Stimulated activated CD4-positive, alpha-beta T cell treated with anti-CD3 and anti-CD28 coated beads, Interleukin-12 subunit alpha, Interleukin-12 subunit beta, amount 100 ng/mL, for 24 hours (primary cell): ENCODE measurements at regions not wholly inside any gene's neighbourhood (a gene's known extent, or its start where the extent isn't known, plus 50 kb on each side); places are given as distances from the start of the nearest gene placed in this dataset.
A peak's percentile ranks its signal among the peaks of the same experiment; 100 is the strongest.

Experiments
- DNase-seq, 2 experiments: peaks; one replicate each; pipeline ENCODE4 v3.0.0-alpha.2; 2020; ENCODE audit warnings: low read depth in 2 of 2

DNA sequence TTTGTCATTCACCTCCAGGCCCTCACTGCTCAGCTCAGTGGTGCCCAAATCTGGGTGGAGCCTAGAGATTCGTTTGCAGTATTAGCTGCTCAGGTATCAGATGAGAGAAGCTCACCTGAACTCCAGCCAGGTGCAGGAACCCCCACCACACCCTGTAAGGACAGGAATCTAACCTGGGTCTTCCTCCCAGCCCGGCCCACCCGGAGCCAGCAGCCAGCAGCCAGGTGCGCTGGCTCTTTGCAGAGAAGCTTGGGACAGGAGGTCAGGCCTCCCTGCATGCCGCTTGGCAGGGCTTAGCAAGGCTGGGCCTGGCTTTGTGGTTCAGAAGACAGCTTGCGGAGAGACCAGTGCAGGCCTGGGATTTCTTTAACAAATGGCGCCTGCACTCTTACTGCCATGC lies 125.6 kb upstream of the MYL2 start:
- DNase-seq: no peak

DNA sequence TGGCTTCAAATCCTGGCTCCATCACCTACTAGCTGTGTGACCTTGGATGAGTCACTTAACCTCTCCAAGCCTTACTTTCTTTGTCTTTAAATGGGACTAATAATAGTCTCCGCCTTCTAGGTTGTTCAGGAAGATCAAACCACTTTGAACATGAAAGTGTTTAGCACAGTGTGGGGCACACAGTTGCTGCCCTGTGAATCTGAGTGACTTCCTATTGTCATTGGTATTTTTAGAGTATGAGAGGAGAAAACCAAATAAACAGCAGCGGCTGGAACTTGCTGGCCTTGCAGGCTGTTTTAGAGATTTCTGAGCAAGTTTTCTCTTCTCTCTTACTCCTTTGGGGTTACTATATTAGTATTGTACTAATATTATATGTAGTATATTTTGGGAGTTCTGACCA lies 120.7 kb upstream of the MYL2 start:
- DNase-seq: no peak

DNA sequence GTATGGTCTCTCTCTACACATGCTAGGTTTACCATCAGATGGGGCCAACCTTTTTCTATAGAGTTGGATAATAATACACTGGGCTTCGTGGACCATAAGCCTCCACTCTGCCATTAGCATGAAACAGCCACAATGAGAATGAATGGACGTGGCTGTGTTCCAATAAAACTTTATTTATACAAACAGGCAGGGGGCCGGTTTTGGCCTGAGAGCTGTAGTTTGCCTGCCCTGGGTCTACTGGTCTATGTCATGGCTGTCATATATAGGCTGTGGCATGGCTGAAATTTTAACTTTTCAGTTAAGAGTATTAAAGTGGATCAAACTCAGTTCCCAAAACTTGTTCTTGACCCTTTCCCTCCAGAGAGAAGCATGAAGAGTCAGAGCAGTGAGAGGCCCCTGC lies 120.3 kb upstream of the MYL2 start:
- no peak for DNase-seq

DNA sequence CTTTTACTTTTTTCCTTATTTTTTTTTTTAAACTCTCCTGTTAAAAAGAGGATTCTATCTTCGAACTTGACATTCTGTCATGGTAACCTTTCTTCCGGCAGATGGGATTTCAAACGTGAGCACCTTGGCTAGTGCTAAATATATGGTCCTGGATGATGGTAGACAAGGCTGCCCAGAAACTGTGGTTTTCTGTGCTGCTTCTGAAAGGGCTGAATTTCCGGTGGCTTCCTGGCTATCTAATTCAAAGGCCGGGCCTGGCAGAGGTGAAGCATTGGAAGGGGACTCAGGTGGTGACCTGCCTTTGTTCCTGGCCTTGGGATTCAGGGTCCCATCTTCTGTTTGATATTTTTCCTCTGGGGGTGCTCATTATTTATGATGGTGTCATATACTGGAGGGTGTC lies 118.6 kb upstream of the MYL2 start:
- DNase-seq: no peak

DNA sequence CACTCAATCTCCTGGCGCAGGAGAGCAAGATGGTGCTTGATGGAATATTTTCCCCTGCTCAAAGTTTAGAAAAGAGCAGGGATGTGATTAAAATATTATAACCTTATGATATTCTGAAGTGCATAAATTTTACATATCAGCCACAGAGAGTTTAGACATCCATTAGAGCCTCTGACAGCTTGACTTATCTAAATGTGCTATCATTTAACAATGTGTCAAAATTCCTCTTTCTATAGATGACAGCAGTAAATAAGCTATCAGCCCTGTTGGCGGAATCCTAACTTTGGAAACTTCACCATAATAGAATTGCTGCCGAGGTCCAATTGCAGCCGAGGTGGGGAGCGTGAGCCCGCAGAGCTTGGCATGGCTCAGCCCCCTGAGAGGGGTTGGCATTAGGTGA lies 117.7 kb upstream of the MYL2 start:
- DNase-seq: no peak

DNA sequence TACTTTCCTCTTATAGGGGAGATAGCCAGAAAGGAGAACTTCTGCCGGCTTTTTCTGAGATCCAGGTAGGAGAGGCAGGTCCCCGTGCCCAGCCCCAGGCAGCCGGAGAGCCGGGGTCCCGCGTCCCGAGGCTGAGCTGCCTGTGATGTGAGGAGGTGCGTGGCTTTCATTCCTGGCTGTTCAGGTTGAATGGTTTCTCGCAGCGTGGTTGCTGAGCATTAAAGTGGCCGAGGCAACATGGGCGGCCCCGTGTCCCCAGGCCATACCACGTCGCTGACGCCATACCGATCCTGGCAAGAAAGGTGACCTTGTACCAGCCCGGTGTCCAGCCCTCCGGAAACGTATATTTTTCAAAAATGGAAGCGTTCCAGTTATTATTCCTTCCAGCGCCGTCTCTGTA lies 116.7 kb upstream of the MYL2 start:
- no peak for DNase-seq

DNA sequence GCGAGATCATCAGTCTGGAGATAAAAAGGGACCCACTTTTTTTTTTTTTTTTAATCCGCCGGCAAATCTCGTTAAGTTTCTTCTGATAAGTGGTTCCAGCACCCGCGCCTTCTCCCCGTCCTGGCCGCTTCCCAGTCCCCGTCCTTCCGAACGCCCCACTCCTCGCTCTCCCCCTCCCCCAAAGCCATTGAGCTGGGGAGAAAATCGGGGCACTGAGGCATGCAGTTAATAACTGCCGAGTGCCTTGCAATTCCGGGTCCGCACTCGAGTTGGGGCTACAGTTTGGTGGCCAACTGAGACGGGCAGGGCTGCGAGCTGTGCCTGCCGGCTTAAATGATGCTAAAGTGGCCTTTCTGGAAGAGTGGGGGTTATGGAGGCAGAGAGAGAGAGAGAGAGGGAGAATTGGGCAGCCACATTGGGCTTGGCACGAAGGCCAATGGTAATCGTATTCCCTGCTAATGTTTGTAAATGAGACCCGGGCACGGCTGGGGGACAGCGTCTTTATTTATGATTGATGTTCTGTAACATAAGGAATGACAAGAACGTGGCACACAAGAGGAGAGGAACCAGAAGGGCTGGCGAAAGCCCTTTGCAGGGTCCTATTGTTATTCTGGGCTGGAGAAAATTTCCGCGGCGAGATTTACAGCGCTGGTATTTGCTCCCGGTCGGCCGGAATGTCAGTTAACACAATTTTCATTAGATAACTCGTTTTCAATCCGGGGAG lies 115.4 kb upstream of the MYL2 start:
- DNase-seq: no peak

DNA sequence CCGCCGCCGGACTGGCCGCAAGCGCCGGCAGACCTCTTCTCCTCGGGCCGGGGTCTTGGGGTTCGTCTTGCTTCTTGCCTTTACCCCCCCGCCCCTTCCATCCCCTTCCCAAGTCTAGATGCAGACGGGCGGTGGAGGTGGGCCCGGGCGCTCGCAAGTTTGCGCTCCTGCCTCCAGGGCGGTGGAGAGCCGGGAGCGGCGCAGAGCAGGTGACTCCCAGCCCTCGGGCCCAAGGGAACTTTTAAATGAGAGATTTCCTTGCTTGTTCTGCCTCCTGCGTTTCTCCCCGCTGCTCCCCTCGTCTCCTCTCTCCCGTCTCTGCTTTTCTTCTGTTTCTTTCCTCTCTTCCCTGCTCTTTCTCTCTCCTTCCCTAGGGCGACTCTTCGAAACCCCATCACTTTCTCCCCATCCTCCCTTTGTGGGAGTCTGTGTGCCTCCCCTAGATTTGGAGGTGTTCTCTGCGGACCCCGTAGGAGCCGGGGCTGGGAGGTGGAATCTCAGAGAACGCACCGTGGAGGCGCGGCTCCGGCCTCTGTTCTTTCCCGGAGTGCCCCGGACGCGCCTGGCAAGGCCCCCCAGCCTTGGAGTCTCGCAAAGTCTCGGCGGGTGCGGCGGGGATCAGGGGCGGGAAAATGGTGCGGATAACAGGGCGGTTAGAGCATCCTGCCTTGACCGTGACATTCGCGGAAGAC lies 114.7 kb upstream of the MYL2 start:
- no peak for DNase-seq

DNA sequence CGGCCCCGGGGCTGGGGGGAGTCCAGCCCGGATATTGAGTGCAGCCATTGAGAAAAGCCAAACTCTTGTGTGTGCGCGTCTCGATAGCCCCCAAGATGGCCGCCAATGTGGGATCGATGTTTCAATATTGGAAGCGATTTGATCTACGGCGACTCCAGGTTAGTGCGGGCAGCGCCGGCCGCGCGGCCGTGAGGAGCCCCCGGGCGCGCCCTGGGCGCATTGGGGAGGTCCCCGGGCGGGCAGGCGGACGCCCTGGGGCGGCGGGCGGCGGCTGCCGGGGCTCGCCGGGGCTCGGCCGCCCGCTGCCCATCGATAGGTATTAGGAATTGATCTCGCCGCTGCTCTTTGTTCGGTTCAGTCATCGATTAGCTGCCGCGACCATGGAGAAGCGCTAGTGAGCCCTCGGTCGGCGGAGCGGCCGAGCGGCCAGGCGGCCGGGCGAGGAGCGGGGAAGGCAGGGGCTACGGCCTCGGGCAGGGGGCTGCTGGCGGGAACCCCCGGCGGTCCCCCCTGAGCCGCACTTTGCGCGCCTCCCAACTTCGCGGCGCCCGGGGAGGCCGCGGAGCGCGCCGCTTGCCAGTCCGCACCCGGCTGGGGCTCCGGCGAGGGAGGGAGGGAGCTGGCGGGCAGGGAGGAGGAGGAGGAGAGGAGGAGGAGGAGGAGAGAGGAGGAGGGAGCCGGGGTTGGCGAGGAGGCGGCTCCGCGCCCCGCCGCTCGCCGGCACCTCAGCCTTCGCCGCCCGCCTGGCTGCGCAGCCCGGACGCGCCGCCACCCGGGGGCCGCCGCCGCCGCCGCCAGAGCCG lies 113.9 kb upstream of the MYL2 start, which contains the start of gene CUX2:
CUX2 (plus strand) TSS at position 83 of the 803 bp plus-strand sequence.
- DNase-seq: no peak

DNA sequence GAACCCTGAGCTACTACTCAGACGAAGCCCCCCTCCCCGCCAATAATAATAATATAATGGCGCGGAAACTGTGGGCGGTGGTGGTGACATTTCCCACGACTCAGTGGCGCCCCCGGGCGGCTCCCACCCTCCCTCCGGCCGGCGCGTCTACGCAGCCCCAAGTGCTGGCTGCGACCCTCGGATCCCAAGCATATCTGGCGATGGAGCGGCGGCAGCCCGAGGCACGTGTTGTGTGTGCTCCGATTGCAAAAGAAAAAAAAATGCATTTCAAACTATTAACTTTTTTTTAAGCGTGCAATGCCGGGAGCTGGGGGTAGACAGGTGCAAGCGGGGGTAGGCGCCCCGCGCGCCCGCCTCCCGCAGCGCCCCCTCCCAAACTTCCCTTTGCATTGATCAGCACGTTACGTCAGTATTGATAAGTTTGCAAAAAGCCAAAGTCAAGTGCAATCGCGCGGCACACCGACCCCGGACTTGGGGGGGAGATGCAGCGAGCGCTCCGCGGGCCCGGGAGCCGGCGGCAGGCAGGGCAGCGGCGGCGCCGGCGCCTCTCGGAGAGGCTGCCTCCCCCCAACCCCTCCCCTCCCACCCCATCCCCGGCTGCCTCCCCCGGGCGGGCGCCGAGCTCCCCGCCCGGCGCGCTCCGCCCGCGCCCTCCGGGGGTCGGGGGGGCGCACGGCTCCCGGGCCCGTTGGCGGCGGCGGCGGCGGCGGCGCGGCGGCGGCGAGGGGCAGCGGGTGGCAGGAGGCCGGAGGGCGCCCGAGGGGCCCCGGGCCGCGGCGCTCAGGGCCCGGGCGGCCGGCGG lies 113.1 kb upstream of the MYL2 start:
- DNase-seq: no peak

DNA sequence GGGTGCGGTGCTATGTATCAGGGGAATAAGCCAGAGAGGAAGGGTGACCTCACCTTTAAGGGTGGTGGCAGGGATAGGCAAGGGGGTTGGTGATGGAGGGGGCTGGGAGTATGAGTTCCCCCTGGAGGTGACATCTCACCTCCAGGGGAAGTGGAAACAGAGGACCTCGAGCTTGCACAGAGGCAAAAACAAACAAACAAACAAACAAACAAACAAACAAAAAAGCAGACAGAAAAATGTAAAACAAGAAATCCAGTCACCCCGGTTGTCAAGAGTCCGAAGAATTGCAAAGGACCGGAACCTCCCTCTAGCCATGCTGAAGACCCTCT lies 112.2 kb upstream of the MYL2 start:
- DNase-seq: no peak

DNA sequence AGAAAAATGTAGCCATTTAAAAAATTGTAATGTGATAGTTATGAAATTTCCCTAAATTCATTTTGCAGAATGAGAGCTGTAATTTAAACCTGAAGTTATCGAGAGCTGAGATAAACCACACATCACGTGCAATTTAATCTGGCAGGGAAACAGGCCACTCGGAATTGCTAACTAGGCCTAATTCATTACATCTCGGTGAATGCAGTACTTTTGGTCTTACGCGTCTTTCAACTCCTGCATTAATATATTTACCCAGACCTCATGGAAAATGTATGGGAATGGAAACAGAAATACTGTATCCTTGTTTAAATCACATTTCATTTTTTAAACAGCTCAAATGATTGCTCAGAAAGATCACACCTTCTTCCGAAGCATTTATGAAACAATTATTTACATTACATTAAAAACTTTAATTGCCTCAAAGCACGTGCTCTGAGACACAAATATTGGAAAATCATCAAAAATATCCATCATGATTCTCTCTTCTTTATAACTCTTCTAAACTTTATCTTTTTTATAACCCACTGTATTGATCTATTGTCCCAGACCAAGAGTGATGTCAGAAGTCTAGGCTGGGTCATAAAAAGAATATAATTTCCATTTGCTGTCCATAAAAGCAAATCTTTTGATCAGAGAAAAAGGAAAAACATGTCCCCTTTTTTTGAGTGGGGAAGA lies 111.7 kb upstream of the MYL2 start:
- no peak for DNase-seq

DNA sequence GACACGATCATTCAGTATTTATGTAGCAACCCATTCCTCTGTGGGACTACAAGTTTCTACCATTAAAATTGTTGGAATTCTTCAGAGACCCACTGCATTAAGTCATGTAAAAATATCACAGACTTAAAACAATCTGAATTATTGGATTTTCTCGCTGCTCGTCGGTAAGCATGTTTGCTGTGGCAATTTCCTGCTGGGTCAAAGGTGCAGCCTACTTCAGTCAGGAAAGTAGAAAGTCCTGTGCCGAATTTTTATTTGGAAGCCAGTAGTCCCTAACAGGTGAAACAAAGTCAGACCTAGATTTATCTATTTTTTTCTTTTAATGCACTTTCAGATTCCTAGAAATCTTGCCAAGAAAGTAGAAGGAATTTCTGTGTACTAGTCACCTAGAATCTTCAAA lies 110.4 kb upstream of the MYL2 start:
- DNase-seq: no peak

DNA sequence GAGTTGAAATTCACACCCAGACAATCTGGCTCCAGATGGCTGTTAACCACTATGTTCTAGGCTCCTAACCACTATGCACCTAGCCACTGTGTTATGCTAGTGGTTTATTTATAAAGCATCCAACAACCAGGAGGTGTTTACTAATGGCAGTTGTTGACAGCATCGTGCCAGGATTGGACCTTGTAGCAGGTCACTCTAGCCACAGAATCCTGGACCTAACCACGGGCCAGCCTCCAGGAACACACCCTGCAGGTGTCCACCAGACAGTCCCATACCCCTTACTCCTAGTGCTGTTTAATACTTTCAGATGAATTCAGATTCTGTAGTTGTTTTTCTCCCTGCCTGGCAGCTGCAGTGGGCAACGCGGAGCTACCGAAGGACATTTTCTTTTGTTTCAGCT lies 109.4 kb upstream of the MYL2 start:
- DNase-seq: no peak

DNA sequence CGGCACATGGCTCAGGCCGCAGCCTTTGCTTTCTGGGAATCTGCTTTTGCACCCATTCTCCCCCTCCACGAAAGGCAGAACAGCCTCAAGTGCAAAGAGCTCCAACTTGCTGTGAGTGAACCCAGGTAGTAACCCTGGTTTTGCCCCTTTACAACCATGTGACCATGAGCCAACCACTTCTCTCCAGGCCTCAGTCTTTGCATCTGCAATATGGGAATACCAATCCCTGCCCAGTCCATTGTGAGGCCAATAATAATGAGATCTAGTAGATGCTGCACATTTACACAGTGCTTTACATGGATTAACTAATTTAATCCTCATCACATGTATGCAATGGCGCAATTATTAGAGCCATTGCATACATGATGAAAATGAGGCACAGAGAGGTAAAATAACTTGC lies 108.9 kb upstream of the MYL2 start:
- no peak for DNase-seq

DNA sequence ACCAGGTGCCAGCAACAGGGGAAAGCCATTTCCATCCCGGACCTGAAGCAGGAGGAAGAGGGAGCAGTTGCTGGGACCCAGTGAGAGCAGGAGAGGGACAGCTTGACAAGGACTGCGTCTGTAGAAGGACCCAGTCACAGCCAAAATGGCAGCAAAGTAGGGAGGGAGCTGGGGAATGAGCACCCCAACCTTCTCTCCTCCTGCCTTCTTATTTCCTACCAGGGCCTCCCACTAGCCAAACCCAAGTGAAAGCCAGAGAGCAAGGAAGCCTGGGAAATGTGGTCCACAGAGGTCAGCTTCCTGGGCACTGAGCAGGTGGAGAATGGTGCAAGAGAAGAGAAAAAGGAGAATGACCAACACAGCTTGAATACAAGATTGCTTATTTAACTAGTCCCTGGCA lies 108.5 kb upstream of the MYL2 start:
- no peak for DNase-seq

DNA sequence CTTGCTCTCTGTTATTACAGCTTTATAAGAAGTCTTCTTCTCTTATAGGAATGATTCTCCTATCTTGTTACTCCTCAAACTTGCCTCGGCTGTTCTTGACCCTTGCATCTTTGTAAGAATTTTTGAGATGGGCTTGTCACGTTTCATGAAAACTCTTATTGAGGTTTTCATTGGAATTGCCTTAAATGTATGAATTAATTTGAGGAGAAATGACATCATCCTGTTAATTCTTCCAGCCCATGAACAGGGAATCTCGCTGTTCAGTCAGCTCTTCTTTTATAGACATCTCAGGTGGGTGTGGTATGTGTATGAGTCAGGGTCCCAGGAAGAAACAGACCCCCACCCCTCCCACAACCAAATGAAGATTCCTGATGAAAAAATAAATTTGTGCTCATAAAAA lies 107.1 kb upstream of the MYL2 start:
- DNase-seq: no peak

DNA sequence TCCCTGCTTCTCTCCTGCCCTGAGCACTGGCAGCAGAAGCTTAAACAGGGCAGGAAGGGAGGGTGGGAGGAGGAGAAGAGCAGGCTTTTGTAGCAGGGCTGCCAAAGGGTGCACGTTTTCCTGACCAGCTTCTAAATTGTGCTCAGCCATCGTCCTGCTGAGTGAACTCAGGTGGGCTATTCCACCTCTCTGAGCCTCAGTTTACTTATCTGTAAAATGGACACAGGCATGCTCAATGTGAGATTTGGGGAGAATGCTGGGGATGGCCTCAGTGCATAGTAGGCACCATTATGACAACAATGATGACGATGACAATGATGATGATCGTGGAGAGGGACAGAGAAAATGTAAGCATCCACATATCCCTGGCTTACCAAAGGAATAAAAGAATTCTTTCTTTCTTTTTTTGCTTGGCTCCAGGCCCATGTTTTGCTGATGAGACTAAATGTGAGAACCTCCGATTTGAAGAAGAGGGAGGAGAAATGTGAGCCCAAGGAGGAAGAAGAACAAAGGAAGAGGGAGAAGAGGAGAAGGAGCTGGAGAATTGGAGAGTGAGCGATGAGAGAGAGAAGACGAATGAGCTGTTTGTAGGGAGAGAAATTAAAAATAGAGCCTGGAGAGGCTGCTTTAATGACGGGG lies 105.5 kb upstream of the MYL2 start:
- no peak for DNase-seq

DNA sequence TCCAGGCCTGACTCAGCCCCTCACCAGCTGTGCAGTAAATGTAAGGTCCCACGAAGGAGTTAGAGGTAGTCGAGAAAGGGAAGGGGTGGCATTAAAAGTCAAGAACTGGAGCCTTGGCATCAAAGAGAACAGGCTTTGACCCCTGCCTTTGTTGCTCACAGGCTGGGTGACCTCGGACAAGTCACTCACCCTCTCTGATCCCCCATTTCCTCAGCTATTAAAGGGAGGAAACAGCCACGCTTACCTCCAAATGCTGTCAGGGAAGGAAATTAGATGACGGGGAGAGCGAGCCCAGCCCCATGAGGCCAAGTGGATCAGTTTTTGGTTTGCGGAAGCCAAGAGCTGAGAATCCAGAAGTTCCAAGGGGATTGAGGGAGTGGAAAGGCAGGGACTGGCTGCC lies 104.9 kb upstream of the MYL2 start:
- DNase-seq: no peak

DNA sequence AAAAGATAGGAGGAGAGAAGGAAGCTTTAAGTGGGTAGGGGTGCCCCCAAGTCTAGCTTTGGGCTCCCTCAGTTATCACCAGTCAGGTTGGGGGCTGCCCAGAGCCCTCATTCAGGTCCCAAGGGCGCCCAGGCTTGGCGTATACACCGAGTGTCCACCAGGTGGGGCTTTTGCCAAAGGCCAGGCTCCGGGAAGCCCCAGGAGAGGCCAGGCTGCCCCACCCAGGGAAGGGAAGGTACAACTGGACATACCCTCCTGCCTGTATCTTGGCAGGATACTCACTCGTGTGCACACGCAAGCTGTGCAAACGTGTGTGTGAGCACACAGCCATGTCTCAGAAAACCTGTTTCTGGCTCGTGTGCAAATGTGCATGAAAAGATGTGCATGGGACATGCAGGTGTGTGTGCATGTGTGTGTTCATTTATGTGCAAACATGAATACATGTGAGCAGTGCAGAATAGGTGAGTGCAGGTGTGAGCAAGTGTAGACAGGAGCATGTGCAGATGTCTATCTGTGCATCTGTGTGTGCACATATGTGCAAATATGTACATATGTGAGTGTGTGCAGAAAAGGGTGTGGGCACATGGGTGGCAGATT lies 103.9 kb upstream of the MYL2 start:
- DNase-seq: peak; percentile 6 to 37

DNA sequence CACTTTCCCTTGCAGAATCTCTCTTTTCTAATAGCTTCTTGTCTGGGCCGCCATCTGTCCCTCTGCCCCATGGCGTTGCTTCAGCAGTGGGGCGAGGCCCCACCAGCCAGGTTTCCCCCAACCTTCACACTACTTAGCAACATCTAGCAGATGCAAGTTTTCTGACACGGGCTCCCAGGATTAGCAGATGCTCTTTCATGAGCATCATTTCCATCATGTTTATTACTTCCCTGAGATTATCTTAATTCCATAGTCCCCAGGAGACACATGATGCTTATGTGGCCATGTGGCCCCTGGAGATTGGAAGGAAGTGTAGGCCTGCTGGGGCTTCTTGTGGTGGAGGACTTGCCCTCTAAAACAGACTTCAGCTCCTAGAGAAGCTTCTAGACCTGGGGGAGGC lies 102.0 kb upstream of the MYL2 start:
- DNase-seq: no peak
